ENCODE measurements at regions not wholly inside any gene's neighbourhood (a gene's known extent, or its start where the extent isn't known, plus 50 kb on each side); places are given as distances from the start of the nearest gene placed in this dataset.
"Not testable (repeated sequence)": the region's sequence is repeated elsewhere in the genome, so short reads cannot be mapped to it uniquely, and the experiment has no call there.

DNA sequence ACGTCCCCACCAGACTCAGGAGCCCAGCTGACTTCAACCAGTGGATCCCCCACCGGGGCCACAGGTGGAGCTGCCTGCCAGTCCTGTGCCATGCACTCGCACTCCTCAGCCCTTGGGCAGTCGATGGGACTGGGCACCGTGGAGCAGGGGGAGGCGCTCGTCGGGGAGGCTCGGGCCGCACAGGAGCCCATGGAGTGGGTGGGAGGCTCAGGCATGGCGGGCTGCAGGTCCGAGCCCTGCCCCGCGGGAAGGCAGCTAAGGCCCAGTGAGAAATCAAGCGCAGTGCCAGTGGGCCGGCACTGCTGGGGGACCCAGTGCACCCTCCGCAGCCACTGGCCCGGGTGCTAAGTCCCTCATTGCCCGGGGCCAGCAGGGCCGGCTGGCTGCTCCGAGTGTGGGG lies 52.3 kb upstream of the LRRC30 start:
- not testable (repeated sequence) for DNase-seq

DNA sequence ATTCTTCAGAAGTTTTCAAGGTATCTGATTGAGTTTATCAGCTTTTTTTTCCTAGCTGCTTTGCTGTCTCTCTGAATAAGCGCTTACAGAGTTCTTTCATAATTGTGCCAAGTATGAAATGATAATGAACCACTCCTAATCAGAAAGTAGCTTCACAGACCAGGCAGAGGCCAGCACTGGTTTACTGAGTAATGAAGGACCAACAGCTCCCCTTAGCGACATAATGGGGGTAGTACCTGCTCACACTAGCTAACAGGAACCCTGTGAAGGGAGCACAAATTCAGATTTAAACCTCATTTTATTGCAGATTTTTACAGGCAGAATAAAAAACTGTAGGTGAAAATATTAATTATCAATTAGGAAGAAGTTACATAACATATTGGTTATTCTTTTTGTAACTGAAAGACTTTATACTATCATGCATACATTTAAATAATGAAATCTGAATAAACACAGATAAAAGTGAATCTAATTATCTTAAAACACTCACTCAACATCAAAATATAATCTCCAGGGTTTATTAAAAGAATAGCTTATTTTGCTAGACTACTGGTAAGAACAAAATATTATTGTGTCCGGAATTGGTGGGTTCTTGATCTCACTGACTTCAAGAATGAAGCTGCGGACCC lies 53.7 kb upstream of the LRRC30 start:
- peak; percentile 51 for DNase-seq

DNA sequence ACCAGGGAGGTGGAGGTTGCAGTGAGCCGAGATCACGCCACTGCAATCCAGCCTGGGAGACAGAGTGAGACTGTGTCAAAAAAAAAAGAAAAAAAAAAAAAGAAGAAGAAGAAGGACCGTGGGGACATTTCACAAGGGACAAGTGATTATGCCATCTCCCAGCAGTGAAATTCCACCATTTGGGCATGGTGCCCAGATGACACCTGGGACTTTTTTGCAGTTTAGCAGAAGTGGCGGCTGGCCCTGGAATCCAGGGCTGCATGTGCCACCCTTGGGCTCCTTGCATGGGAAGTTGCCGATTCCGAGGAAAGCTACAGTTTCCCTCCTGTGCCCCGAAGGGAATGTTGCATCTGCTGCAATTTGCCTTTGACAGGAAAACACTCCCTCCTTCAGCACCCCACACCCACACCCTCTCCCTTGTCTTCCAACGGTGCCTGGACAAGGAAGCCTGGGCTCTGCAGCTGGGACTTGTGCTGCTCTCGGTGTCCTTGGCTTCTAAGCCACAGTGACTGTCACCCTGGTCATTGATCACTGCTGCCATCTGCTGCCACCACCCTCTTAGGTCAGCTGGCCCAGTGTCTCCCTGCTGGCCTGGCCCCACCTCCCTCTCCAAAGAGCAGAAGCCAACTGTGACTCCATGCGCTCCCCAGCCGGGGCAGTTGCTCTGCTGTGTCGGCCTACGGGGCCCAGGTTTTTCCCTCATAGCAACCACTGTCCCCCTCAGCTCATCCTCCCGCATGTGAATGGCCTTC lies 56.4 kb upstream of the LRRC30 start:
- DNase-seq: no peak

DNA sequence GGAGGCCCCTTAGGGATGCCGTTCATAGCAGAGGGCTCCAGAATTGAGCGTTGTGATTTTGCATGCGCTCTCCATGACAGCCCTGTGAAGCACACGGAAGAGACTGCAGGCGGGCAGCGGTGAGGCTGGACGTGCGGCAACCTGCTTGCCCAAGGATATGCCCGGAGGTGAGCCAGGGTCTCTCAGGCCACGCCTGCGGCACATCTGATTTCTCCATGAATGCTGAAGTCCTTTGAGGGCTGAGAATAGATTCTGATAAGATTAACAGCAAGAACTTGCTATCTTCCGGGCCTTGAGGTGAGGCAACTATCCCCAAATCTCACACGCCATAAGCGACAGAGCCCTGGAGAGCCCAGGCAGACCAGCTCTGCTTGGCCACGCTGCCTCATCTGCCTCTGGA lies 55.6 kb upstream of the LAMA1 start:
- no peak for DNase-seq

- DNase-seq: no peak
Measured at GRCh38 chr18:7172611-7173010, 55.0 kb upstream of the LAMA1 start.

DNA sequence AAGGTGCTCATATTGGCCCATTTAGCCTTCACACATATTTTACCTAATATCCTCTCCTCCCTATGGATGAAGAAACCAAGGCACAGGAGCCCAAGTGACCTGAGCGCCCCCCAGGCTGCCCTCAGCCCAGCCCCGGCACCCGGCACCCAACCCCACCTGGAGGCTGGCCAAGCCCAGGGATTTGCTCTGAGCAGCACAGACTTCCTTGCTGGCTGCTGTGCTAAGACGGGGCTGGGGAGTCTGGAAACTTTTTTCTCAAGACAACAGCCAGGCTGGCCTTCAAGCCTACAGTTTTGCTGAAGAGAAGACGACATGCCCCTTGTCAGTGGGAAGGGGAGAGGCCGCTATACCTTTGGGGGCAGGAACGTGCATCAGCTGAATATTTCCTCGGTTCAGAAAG lies 52.7 kb upstream of the LAMA1 start:
- DNase-seq: no peak

DNA sequence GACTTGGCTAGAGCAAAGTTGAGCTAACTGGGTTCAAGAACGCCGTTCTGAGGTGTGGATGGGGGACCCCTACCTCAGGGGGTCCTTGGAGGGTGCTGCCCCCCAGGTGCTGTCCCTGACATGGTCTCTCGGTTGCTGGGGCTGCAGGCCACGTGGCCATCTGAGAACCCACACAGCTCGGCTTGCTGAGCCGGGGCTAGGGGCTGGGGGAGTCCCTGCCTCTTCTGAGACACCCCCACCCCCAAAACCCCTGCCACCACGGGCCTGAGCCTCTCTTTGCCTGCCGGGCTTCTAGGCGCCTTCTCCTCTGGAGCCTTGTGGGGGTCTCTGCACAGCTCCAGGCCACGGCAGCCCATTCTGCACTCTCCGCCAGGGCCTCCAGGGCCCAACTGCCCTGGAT lies 52.0 kb upstream of the LAMA1 start:
- no peak for DNase-seq

GRCh38 chr18:7168408-7168807 lies 50.8 kb upstream of the LAMA1 start:
- DNase-seq: no peak

All from hematopoietic multipotent progenitor cell treated with erythropoietin and hydrocortisone succinate and interleukin-3 and kit ligand, for 8 days (in vitro differentiated cells).